GM21526 (cell line): ENCODE measurements at regions not wholly inside any gene's neighbourhood (a gene's known extent, or its start where the extent isn't known, plus 50 kb on each side); places are given as distances from the start of the nearest gene placed in this dataset.

Source experiments
- ATAC-seq: cut with Tn5 transposase; IDR thresholded peaks from one replicate; pipeline ENCODE4 v1.9.1; 2021; ENCODE audit warnings: moderate library complexity; ENCODE audit not compliant: unreplicated experiment, low FRiP score

GRCh38 chr9:16025627-16026026, 472.8 kb downstream of the CCDC171 start:
- no peak for ATAC-seq

DNA sequence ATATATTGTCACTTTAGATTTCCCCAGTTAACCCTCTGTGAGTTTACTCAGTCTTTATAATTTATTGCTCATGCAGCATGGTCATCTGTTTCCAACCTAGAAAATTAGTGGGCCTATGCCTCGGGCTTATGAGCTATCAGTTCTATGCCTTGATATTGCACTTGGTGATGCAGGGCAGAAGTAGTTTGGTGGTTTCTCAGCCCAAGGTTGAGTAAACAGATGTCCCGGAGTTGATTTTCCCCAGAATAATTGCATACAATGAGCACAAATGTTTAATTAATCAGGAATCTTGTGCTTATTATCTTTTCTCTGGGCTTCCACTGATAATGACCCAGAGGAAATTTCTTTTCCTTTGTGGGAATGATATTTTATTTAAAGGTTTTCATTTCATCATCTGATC, 474.0 kb downstream of the CCDC171 start:
- no peak for ATAC-seq

- ATAC-seq, result no peak
Observed at GRCh38 chr9:16028548-16028947, 475.7 kb downstream of the CCDC171 start.

- no peak for ATAC-seq
Observed at GRCh38 chr9:16029046-16029615, 476.3 kb downstream of the CCDC171 start.

DNA sequence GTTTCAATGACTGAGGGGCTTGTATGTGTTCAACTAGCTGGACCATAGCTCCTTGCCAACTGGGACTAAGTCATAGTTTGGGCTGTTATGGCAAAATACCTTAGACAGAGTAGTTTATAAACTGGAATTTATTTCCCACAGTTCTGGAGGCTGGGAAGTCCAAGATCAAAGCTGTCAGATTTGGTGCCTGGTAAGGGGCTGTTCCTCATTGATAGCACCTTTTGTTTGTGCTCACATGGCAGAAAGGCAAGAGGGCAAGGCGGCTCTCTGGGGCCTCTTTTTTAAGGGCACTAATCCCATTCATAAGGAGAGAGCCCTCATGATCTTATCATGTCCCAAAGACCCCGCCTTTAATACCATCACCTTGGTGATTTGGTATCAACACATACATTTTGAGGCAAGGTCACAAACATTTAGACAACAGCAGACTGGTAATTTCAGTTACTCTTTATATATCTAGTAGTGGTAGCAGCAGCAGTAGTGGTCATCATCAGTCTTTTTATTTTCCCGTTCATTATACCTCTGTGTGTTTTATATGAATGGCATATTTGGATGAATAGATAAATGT, 477.0 kb downstream of the CCDC171 start:
- no peak for ATAC-seq

DNA sequence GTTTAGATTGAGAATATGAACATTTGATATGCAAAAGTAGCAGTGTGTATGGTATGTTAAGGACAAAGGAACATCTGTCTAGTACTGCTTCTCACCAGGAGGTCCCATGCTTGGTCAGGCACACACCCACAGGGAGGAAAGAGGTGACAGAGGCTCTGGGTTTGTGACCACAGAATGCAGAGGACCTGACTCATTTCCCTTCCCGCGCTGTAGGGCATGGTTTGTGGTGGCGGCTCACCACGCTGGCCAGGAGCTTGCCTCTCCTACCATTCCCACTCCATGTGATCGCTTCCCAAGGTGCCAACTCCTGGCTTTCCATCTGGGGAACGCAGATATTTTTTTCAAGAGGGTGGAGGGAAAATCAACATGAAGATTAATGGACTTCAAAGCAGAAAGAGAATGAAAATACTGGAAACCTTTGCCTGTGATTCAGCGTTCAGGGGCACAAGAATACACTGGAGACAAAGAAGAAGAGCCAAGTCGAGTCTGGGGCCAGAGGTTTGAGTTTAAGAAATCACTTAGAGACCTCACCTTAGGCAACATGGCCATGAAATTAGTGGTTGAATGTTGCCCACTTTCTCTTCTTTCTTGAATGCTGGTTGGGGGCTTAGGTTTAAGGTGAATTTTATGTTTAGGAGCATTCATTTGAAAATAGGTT, 477.8 kb downstream of the CCDC171 start:
- peak; percentile 91 for ATAC-seq

GRCh38 chr9:16031486-16031885, 478.6 kb downstream of the CCDC171 start:
- ATAC-seq, result no peak

- ATAC-seq, result no peak
Observed at GRCh38 chr9:16031971-16032370, 479.1 kb downstream of the CCDC171 start.

- ATAC-seq, result no peak
Observed at GRCh38 chr9:16032799-16033198, 480.0 kb downstream of the CCDC171 start.

- ATAC-seq, result no peak
Observed at GRCh38 chr9:16033253-16033652, 480.4 kb downstream of the CCDC171 start.

- no peak for ATAC-seq
Observed at GRCh38 chr9:16033921-16034691, 481.3 kb downstream of the CCDC171 start.

DNA sequence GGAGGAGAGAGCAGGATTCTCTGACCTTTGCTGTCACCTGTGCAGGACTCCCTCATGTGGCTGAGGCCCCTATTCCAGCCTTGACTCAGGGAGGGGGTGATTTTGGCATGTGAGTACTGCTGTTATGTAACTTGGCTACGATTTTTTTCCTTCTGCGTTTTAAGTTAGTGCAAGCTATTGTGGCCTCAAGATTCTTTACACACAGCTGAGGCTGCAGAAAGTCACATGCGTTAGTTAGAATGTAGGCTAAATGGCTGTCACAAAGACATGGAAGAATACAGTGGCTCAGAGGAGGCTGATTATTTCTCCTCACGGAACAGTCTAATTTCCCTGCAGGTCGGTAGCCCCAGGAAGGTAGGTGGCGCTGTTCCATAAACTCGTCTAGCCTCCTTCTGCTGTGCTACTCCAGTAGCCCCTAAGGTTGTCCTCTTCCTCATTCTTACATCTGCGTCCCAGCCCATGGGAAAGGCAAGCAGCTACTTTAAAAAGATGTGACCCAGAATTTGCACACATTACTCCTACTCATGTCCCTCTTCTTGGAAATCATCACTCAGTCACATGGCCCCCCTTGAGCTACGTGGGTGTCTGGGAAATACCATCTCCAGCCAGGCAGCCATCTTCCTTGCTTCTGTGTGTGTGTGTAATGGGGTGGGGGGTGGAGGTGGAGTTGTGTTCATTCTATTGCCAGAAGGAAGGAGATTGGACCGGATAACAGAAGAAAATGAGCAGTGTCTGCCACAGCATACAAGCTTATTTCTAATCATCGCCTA, 486.6 kb downstream of the CCDC171 start:
- ATAC-seq, result no peak

DNA sequence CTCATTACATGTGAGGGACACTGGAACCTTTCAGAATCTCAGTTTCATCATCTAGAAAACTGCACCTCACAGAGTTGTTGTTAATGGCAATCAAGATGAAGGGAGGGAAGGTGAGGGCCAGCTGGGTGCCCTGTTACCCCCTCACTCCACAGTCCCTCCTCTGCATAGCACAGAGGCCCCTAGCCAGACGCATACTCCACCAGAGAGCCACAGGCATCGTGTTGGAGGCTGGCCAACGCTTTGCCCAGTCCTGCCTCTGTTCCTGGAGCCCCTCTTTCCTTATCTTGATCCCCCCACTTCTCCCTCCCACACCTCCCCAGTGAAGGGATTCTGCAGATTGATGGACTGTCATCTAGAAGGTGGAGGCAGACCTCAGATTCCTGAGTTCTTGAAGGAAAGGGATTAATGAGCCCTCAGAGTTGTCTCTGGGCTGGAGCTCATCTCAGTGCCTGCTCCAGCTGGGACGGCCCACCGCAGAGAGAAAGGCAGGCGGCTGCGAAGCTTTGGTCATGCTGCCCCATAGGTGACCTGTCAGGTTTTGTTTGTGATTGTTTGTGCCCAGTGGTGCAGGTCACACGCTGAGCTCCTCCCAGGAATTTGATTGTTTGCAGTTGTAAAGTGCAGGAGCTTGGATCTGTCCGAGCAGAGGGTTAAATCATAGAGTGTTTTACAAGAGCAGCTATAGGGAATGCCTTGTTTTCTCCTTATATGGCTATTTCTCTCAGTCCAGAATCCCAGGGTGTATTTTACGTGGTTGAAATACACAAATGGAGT, 487.3 kb downstream of the CCDC171 start:
- ATAC-seq, result no peak

DNA sequence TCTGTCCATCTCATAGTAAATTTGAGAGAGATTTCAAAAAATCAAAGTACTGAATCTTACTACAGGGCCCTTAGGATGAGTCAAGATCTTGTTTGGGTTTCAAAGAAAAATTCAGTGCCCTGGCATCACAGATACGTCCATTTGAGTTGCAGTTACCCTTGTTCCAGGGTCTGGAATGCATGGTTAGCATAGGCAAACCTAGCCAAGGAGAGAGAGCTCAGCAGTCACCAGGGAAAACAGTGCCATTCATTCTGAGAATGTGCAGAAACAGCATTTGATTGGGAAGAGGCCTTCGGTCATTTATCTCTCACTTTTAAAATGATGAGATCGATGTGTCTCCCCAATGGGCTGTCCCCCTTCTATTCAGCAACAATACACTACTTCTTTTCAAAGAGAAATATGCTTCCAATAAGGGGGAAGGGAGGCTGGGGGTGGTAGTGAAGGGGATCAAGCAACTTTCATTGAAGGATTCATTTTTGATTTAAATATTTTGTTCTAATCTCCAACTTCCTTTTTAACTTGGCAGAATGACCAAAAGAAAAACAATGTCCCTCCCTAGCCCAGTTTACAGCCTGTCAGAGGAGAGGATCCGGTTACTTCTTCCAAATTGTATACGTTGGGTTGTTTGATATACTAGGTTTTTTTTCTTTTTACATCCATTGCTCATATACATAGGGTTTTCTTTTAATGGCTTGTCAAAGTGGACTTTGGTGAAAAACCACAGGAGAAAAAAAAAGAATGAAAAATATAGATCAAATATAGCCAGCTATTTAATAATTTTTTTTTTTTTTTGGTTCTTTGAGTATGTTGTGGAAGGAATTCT, 491.1 kb downstream of the CCDC171 start:
- ATAC-seq, result no peak

DNA sequence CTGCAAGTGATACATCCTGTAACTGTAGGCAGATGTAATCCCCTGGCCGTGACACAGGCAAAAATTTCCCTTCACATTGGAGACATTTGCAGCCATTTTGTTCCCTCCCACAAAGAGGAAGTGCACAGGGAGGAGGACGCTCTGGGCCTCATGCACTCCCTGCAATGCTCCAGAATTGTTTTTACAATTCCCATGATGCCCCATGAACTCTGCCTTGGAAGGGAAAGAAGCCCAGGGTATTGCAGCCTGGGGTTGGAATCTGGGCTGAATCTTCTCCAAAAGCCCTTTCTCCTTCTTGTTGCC, 491.7 kb downstream of the CCDC171 start:
- no peak for ATAC-seq

- ATAC-seq, result no peak
Observed at GRCh38 chr9:16045651-16046280, 492.9 kb downstream of the CCDC171 start.

DNA sequence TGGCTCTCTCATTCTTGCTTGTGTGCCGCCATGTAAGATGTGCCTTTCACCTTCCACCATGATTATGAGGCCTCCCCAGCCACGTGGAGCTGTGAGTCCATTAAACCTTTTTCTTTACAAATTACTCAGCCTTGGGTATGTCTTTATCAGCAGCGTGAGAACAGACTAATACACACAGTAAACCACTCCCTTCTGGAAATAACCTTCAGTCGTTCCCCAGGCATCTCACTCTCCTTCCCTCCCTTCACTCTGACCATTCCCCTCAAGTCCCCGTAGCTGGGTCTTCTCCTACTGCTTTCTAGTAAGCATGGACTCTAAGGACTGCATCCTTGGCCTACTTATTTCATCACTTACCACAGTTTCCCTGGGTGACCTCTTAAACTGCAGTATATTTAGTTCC, 493.9 kb downstream of the CCDC171 start:
- no peak for ATAC-seq

GRCh38 chr9:16048129-16048528, 495.3 kb downstream of the CCDC171 start:
- no peak for ATAC-seq

DNA sequence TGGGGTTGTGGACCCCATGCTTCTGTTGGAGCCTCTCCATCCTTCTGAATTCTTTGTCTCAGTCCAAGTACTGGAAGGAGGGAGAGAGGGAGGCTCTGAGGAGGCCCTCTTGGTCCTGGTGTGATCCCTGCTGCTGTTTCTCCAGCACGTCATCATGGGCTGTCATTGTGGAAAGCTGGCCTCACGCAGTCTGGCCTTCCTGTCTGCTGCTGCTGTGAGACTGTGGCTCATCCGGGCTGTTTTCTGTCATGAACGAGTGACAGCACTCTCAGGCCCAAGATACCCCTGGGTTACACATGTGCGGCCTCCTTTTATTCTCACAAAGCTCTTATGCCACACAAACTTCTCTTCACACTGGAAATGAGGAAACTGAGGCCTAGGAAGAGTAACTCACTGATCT, 499.3 kb downstream of the CCDC171 start:
- no peak for ATAC-seq
